ENCODE measurements at regions not wholly inside any gene's neighbourhood (a gene's known extent, or its start where the extent isn't known, plus 50 kb on each side); places are given as distances from the start of the nearest gene placed in this dataset.

GRCh38 chr10:61184429-61184828 lies 240.4 kb upstream of the RHOBTB1 start:
- Histone ChIP-seq H3K4me3 (no peak overlapping the region), H3K27me3 (replicated peaks; ENCODE audit: insufficient read depth) (no peaks in the 10 kb centered on the region; the same call in 1 of the 2 replicates), H3K9me3 (ENCODE audit: low read depth) (no peaks in the 10 kb centered on the region), H3K79me2 (ENCODE audit: insufficient read depth) (no peaks in the 10 kb centered on the region), H3K4me2 (ENCODE audit: unreplicated experiment) (no peak overlapping the region), H4K20me1 (ENCODE audit: insufficient read depth) (no peaks in the 10 kb centered on the region), H3F3A (ENCODE audit: insufficient read depth) (no peaks in the 10 kb centered on the region), H3K36me3 (ENCODE audit: low read depth) (no peaks in the 10 kb centered on the region), H2AFZ (no peak overlapping the region), H3K4me1 (ENCODE audit: insufficient read depth) (no peaks in the 10 kb centered on the region), H3K27ac (no peak overlapping the region), H3K9ac (no peak overlapping the region), H3K9me2 (ENCODE audit: insufficient read depth) (no peaks in the 10 kb centered on the region)
- TF ChIP-seq EZH2phosphoT487 (IDR thresholded peaks at IDR 0.05; ENCODE audit: insufficient read depth, low read depth), result no peak
- no peak for TF ChIP-seq EZH2 (IDR thresholded peaks at IDR 0.05; ENCODE audit: insufficient read depth, poor library complexity, severe bottlenecking)
- in situ Hi-C loops (cut with MboI), result no loop called here
- 39 to 42% methylated on average over 2 of the region's 2 CpGs for WGBS, 2 experiments (ENCODE audit: low coverage in 1 of 2, low lambda C conversion rate in 2 of 2, missing lambda C conversion rate in 2 of 2)
- no peak for DNase-seq

GRCh38 chr10:61183967-61184366 lies 240.0 kb upstream of the RHOBTB1 start:
- H3K27ac ChIP-seq, result no peak overlapping the region

DNA sequence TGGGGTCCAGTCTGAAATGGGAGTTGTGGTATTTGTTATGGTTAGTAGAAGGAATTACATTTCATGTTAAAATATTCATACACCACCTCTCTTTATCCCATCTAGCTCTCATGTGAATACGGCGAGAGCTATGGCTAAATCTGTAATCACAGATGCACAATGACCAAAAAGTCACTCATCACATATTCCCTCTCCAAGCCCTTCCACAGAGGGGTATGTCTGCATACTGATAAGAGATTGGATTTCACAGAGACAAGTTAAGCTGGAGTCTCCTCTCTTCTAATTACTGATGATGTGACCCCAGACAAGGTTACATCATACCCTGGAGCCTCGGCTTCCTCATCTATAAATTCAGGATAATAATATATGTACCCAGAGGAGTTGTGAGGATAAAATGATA lies 237.8 kb upstream of the RHOBTB1 start:
- in situ Hi-C loops (cut with MboI), result no loop called here

More at GRCh38 chr10:61183967-61184366, 240.0 kb upstream of the RHOBTB1 start:
- Histone ChIP-seq H3K27me3 (replicated peaks; ENCODE audit: insufficient read depth) (no peaks in the 10 kb centered on the region; the same call in 1 of the 2 replicates), H3K9me2 (ENCODE audit: insufficient read depth) (no peaks in the 10 kb centered on the region), H3K4me1 (ENCODE audit: insufficient read depth) (no peaks in the 10 kb centered on the region), H3K9me3 (ENCODE audit: low read depth) (no peaks in the 10 kb centered on the region), H3K4me2 (ENCODE audit: unreplicated experiment) (no peak overlapping the region), H3K4me3 (no peak overlapping the region), H3F3A (ENCODE audit: insufficient read depth) (no peaks in the 10 kb centered on the region), H3K79me2 (ENCODE audit: insufficient read depth) (no peaks in the 10 kb centered on the region), H2AFZ (no peak overlapping the region), H3K36me3 (ENCODE audit: low read depth) (no peaks in the 10 kb centered on the region), H4K20me1 (ENCODE audit: insufficient read depth) (no peaks in the 10 kb centered on the region), H3K9ac (no peak overlapping the region)
- WGBS, 2 experiments (ENCODE audit: low coverage in 1 of 2, low lambda C conversion rate in 2 of 2, missing lambda C conversion rate in 2 of 2), result 10 to 47% methylated on average over 1 of the region's 1 CpG
- in situ Hi-C loops (cut with MboI), result no loop called here
- no peak for DNase-seq
- TF ChIP-seq EZH2 (IDR thresholded peaks at IDR 0.05; ENCODE audit: insufficient read depth, poor library complexity, severe bottlenecking) (no peak), EZH2phosphoT487 (IDR thresholded peaks at IDR 0.05; ENCODE audit: insufficient read depth, low read depth) (no peak)

DNA sequence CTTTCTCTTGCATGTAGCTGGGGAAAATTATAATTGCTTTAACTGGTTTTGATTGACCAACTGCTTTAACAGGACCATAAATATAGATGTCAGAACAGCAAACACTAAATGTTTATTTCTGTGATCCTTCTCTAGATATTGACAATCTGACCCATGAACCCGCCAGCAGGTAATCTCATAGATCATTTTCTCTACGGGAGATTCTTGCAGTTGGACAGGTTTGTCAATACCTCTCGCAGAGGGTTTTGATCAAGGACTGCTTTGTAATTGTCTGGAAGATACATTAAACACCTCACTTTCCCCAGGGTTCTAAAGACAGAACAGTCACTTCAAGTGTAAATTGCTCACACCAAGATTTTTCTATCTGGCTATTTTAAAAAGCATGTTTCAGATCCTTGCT lies 235.8 kb upstream of the RHOBTB1 start:
- H3K4me3 ChIP-seq, result no peak overlapping the region
- H3K4me1 ChIP-seq (ENCODE audit: insufficient read depth), result no peaks in the 10 kb centered on the region
- DNase-seq, result no peak
- H3K36me3 ChIP-seq (ENCODE audit: low read depth), result no peaks in the 10 kb centered on the region
- H3K4me2 ChIP-seq (ENCODE audit: unreplicated experiment), result no peak overlapping the region
- no peaks in the 10 kb centered on the region for H4K20me1 ChIP-seq (ENCODE audit: insufficient read depth)
- no peaks in the 10 kb centered on the region for H3K9me2 ChIP-seq (ENCODE audit: insufficient read depth)
- H3K9me3 ChIP-seq (ENCODE audit: low read depth), result no peaks in the 10 kb centered on the region
- in situ Hi-C loops (cut with MboI), result no loop called here
- H3K27ac ChIP-seq, result no peak overlapping the region
- TF ChIP-seq EZH2phosphoT487 (IDR thresholded peaks at IDR 0.05; ENCODE audit: insufficient read depth, low read depth), result no peak
- no peak for TF ChIP-seq EZH2 (IDR thresholded peaks at IDR 0.05; ENCODE audit: insufficient read depth, poor library complexity, severe bottlenecking)
- no peaks in the 10 kb centered on the region for H3F3A ChIP-seq (ENCODE audit: insufficient read depth)
- H2AFZ ChIP-seq, result no peak overlapping the region
- H3K9ac ChIP-seq, result no peak overlapping the region
- H3K27me3 ChIP-seq (replicated peaks; ENCODE audit: insufficient read depth), result no peaks in the 10 kb centered on the region; the same call in 1 of the 2 replicates
- 65 to 69% methylated on average over 3 of the region's 3 CpGs for WGBS, 2 experiments (ENCODE audit: low coverage in 1 of 2, low lambda C conversion rate in 2 of 2, missing lambda C conversion rate in 2 of 2)
- H3K79me2 ChIP-seq (ENCODE audit: insufficient read depth), result no peaks in the 10 kb centered on the region

More for the DNA sequence above, 237.8 kb upstream of the RHOBTB1 start:
- Histone ChIP-seq H3K9me3 (ENCODE audit: low read depth) (no peaks in the 10 kb centered on the region), H3K9me2 (ENCODE audit: insufficient read depth) (no peaks in the 10 kb centered on the region), H3F3A (ENCODE audit: insufficient read depth) (no peaks in the 10 kb centered on the region), H3K36me3 (ENCODE audit: low read depth) (no peaks in the 10 kb centered on the region), H4K20me1 (ENCODE audit: insufficient read depth) (no peaks in the 10 kb centered on the region), H3K4me1 (ENCODE audit: insufficient read depth) (no peaks in the 10 kb centered on the region), H3K4me3 (no peak overlapping the region), H3K4me2 (ENCODE audit: unreplicated experiment) (no peak overlapping the region), H3K27ac (no peak overlapping the region), H3K79me2 (ENCODE audit: insufficient read depth) (no peaks in the 10 kb centered on the region), H3K27me3 (replicated peaks; ENCODE audit: insufficient read depth) (no peaks in the 10 kb centered on the region; the same call in 1 of the 2 replicates), H3K9ac (no peak overlapping the region), H2AFZ (no peak overlapping the region)
- no peak for DNase-seq
- WGBS, 2 experiments (ENCODE audit: low coverage in 1 of 2, low lambda C conversion rate in 2 of 2, missing lambda C conversion rate in 2 of 2), result 73 to 75% methylated on average over 3 of the region's 3 CpGs
- TF ChIP-seq EZH2 (IDR thresholded peaks at IDR 0.05; ENCODE audit: insufficient read depth, poor library complexity, severe bottlenecking) (no peak), EZH2phosphoT487 (IDR thresholded peaks at IDR 0.05; ENCODE audit: insufficient read depth, low read depth) (no peak)

DNA sequence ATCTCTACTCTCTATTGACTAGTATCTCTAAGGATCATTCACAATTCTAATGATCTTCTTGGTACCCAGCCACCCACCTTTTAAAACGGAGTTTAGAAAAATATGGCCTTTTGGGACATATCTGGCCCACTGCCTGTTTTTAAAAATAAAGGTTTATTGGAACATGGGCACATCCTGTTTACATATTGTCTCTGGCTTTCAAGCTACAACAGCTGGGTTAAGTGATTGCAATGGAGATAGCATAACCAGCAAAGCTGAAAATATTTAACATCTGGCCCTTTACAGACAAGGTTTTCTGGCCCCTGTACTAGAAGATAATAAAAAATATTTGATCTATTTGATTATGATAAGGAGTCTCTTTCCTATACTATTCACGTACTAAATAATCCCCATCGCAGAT lies 232.4 kb upstream of the RHOBTB1 start:
- Histone ChIP-seq H3K9me3 (ENCODE audit: low read depth) (no peaks in the 10 kb centered on the region), H3K27ac (no peak overlapping the region)
- DNase-seq, result no peak

More for the DNA sequence above, 232.4 kb upstream of the RHOBTB1 start:
- no peak overlapping the region for H3K9ac ChIP-seq
- no peak overlapping the region for H3K4me2 ChIP-seq (ENCODE audit: unreplicated experiment)
- H3K79me2 ChIP-seq (ENCODE audit: insufficient read depth), result no peaks in the 10 kb centered on the region
- WGBS, 2 experiments (ENCODE audit: low coverage in 1 of 2, low lambda C conversion rate in 2 of 2, missing lambda C conversion rate in 2 of 2), result 72 to 78% methylated on average over 3 of the region's 3 CpGs
- TF ChIP-seq EZH2 (IDR thresholded peaks at IDR 0.05; ENCODE audit: insufficient read depth, poor library complexity, severe bottlenecking) (no peak), EZH2phosphoT487 (IDR thresholded peaks at IDR 0.05; ENCODE audit: insufficient read depth, low read depth) (no peak)
- in situ Hi-C loops (cut with MboI), result no loop called here
- no peak overlapping the region for H3K4me3 ChIP-seq
- no peaks in the 10 kb centered on the region for H3K9me2 ChIP-seq (ENCODE audit: insufficient read depth)
- no peaks in the 10 kb centered on the region for H4K20me1 ChIP-seq (ENCODE audit: insufficient read depth)
- no peaks in the 10 kb centered on the region for H3K36me3 ChIP-seq (ENCODE audit: low read depth)
- peaks cover 6% of the 10 kb centered on the region for H3K27me3 ChIP-seq (replicated peaks; ENCODE audit: insufficient read depth)
- no peaks in the 10 kb centered on the region for H3F3A ChIP-seq (ENCODE audit: insufficient read depth)
- no peak overlapping the region for H2AFZ ChIP-seq
- H3K4me1 ChIP-seq (ENCODE audit: insufficient read depth), result no peaks in the 10 kb centered on the region
